Caco-2 (cell line): ENCODE measurements at regions not wholly inside any gene's neighbourhood (a gene's known extent, or its start where the extent isn't known, plus 50 kb on each side); places are given as distances from the start of the nearest gene placed in this dataset.

Source experiments
- BruUV-seq: library from RNA; stranded (reverse); fragments of 400-500 nt; replicated peaks from 2 replicates; lab custom pipeline; 2021; lab: Mats Ljungman, UMichigan
- CTCF ChIA-PET: fragments of 300-600 bp; sonication (Branson Sonifier 250); formaldehyde crosslinking; loops from one replicate; lab custom pipeline; 2022; ENCODE audit warnings: antibody characterized with exemption; lab: Charles Lee
- POLR2A ChIA-PET: fragments of 300-600 bp; sonication (Branson Sonifier 250); formaldehyde crosslinking; loops from one replicate; lab custom pipeline; 2022; ENCODE audit warnings: antibody characterized with exemption; lab: Charles Lee
- DNase-seq, 2 experiments: peaks; one replicate each; pipeline versions ENCODE4 v3.0.0 to v3.0.0-alpha.2; 2020 to 2022
- H3K27me3 ChIP-seq: replicated peaks from 2 replicates; pipeline ENCODE4 v1.6.0; 2011; ENCODE audit warnings: low read length; ENCODE audit not compliant: control insufficient read depth, insufficient read depth
- H3K36me3 ChIP-seq: 2 replicates; pipeline ENCODE4 v1.5.1; 2011; ENCODE audit warnings: low read length; ENCODE audit not compliant: control insufficient read depth, insufficient read depth
- H3K4me1 ChIP-seq: fragments of 250-450 bp; sonication (Bioruptor Pico); 2 replicates; pipeline ENCODE4 v1.5.1; 2020; ENCODE audit warnings: mild to moderate bottlenecking
- H3K4me3 ChIP-seq: 2 replicates; pipeline ENCODE4 v1.5.1; 2011; ENCODE audit warnings: low read depth, mild to moderate bottlenecking, control low read depth, low read length
- H3K9me3 ChIP-seq: fragments of 250-450 bp; sonication (Bioruptor Pico); 2 replicates; pipeline ENCODE4 v1.5.1; 2020; ENCODE audit warnings: mild to moderate bottlenecking, moderate library complexity
- H3K27ac Mint-ChIP-seq: one replicate; pipeline ENCODE4 v1.8.0; 2022; ENCODE audit warnings: mixed read lengths; ENCODE audit not compliant: unreplicated experiment
- H3K27me3 Mint-ChIP-seq: one replicate; pipeline ENCODE4 v1.8.0; 2022; ENCODE audit warnings: mixed read lengths; ENCODE audit not compliant: insufficient read depth, unreplicated experiment
- H3K36me3 Mint-ChIP-seq: one replicate; pipeline ENCODE4 v1.8.0; 2022; ENCODE audit warnings: mild to moderate bottlenecking, mixed read lengths; ENCODE audit not compliant: insufficient read depth, unreplicated experiment
- H3K4me1 Mint-ChIP-seq: one replicate; pipeline ENCODE4 v1.8.0; 2022; ENCODE audit warnings: low read depth, mixed read lengths; ENCODE audit not compliant: unreplicated experiment
- H3K4me3 Mint-ChIP-seq: one replicate; pipeline ENCODE4 v1.8.0; 2022; ENCODE audit warnings: mild to moderate bottlenecking, moderate library complexity, mixed read lengths; ENCODE audit not compliant: unreplicated experiment
- H3K9me3 Mint-ChIP-seq: one replicate; pipeline ENCODE4 v1.8.0; 2022; ENCODE audit warnings: mixed read lengths; ENCODE audit not compliant: unreplicated experiment
- intact Hi-C: fragments of 100-400 bp; cut with micrococcal nuclease; formaldehyde crosslinking; loops from one replicate; pipeline ENCODE4 v1.10.0; 2022; ENCODE audit not compliant: unreplicated experiment
- TF ChIP-seq, protein P1 (sequence below), 2 experiments: fragments of 200-600 bp in 1 of 2; IDR thresholded peaks; 1 replicate in 1 of 2; 2 replicates in 1 of 2; pipeline versions ENCODE4 v1.5.1 to v1.8.0; 2011 to 2022; ENCODE audit warnings: antibody characterized with exemption in 1 of 2, control low read depth in 1 of 2, inconsistent platforms in 1 of 2, low read depth in 1 of 2, low read length in 1 of 2, mild to moderate bottlenecking in 1 of 2, moderate library complexity in 1 of 2; ENCODE audit not compliant: insufficient read depth in 1 of 2, severe bottlenecking in 1 of 2, unreplicated experiment in 1 of 2

DNA sequence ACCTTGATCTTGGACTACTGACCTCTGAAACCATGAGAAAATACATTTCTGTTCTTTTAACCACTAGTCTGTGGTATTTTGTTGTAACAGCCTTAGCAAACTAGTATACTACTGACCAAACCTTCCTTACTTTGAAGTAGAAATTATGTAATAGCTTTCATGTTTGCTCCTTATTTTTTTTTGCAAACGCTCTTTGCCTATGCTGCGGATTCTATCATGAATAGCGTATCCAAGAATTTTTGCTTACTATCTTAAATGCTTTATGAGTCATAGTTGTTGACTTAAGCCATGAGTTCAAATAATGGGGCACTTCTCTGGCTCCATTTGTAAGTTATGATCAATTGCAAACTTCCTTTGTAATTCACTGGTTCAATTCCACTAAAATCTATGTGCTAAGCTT lies 154.8 kb upstream of the CYLC2 start:
- TF ChIP-seq, protein P1, sequence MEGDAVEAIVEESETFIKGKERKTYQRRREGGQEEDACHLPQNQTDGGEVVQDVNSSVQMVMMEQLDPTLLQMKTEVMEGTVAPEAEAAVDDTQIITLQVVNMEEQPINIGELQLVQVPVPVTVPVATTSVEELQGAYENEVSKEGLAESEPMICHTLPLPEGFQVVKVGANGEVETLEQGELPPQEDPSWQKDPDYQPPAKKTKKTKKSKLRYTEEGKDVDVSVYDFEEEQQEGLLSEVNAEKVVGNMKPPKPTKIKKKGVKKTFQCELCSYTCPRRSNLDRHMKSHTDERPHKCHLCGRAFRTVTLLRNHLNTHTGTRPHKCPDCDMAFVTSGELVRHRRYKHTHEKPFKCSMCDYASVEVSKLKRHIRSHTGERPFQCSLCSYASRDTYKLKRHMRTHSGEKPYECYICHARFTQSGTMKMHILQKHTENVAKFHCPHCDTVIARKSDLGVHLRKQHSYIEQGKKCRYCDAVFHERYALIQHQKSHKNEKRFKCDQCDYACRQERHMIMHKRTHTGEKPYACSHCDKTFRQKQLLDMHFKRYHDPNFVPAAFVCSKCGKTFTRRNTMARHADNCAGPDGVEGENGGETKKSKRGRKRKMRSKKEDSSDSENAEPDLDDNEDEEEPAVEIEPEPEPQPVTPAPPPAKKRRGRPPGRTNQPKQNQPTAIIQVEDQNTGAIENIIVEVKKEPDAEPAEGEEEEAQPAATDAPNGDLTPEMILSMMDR (IDR thresholded peaks at IDR 0.05; ENCODE audit: insufficient read depth in 1 of 2, low read depth in 1 of 2, low read length in 1 of 2, severe bottlenecking in 1 of 2, unreplicated experiment in 1 of 2) = no peak
- POLR2A ChIA-PET = no interaction called here
- no peaks in the 10 kb centered on the region for H3K27me3 ChIP-seq
- CTCF ChIA-PET = no interaction called here
- Mint-ChIP-seq H3K9me3 (peaks cover 18% of the 10 kb centered on the region), H3K4me1 (peaks cover 28% of the 10 kb centered on the region), H3K4me3 (peak overlapping the region; percentile 18), H3K36me3 (no peaks in the 10 kb centered on the region), H3K27me3 (no peaks in the 10 kb centered on the region), H3K27ac (no peak overlapping the region)
- no peak overlapping the region for H3K4me3 ChIP-seq
- no peaks in the 10 kb centered on the region for H3K9me3 ChIP-seq
- H3K4me1 ChIP-seq = peaks cover 48% of the 10 kb centered on the region
- peak in 1 of 2 experiments; percentile 34 for DNase-seq
- BruUV-seq = no TSS peak
- intact Hi-C loops = no loop called here
- no peaks in the 10 kb centered on the region for H3K36me3 ChIP-seq

DNA sequence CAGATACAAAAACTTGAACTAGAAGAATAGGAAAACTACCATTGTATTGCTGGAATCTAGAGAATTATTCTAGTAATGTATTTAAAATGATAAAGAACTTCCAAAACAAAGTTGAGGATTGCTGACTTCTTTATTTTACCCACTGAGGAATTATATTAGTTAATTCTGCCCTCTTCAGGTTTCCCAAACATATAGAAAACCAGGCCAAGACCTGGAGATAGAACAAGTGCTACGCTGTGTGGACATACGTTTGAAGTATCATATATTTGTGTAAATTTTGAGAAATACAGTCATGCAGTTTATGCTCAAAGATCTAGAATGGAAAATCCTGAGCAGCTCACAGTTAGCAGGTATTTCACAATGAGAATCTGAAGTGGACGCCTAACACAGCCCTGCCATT lies 162.3 kb upstream of the CYLC2 start:
- BruUV-seq = no TSS peak
- ChIA-PET POLR2A (no interaction called here), CTCF (no interaction called here)
- DNase-seq = no peak
- no peak overlapping the region for H3K4me3 Mint-ChIP-seq
- no peaks in the 10 kb centered on the region for H3K36me3 ChIP-seq
- H3K4me1 Mint-ChIP-seq = peaks cover 9% of the 10 kb centered on the region
- H3K36me3 Mint-ChIP-seq = no peaks in the 10 kb centered on the region
- H3K9me3 Mint-ChIP-seq = peaks cover 16% of the 10 kb centered on the region
- no peak overlapping the region for H3K27ac Mint-ChIP-seq
- H3K4me1 ChIP-seq = 0 out of 2 replicates have a peak, but pooled peaks cover 4% of the 10 kb centered on the region
- H3K27me3 ChIP-seq = no peaks in the 10 kb centered on the region
- TF ChIP-seq, protein P1 (IDR thresholded peaks at IDR 0.05; ENCODE audit: insufficient read depth in 1 of 2, low read depth in 1 of 2, low read length in 1 of 2, severe bottlenecking in 1 of 2, unreplicated experiment in 1 of 2) = no peak
- intact Hi-C loops = loop anchor here (10.0 kb wide), 1 partner anchor 858 kb away; no protein-coding TSS in a partner anchor
- H3K27me3 Mint-ChIP-seq = no peaks in the 10 kb centered on the region
- H3K9me3 ChIP-seq = no peaks in the 10 kb centered on the region
- no peak overlapping the region for H3K4me3 ChIP-seq

DNA sequence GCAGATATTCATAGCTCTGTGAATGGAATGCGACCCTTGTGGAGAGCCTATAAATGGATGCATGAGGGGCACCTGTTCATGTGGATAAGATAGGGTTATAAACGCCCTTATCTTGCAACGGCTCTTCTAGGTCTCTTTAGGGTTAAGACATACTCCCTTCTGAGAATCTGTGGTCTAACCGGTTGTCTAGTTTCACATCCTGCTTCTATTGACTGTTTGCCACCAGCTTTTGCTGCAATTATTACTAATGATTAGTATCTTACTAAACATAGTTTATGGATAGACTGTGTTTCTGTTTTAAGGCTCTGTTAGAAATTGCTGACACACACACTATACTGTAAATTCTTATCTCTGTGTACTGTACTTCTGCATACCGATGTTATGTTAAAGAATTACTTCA lies 198.9 kb upstream of the CYLC2 start:
- ChIA-PET CTCF (no interaction called here), POLR2A (no interaction called here)
- intact Hi-C loops = no loop called here
- Mint-ChIP-seq H3K27me3 (no peaks in the 10 kb centered on the region), H3K27ac (no peak overlapping the region), H3K4me3 (no peak overlapping the region), H3K4me1 (peaks cover 6% of the 10 kb centered on the region), H3K36me3 (no peaks in the 10 kb centered on the region), H3K9me3 (peaks cover 32% of the 10 kb centered on the region)
- H3K4me1 ChIP-seq = no peaks in the 10 kb centered on the region
- H3K9me3 ChIP-seq = no peaks in the 10 kb centered on the region; the same call in 1 of the 2 replicates
- TF ChIP-seq, protein P1 (IDR thresholded peaks at IDR 0.05; ENCODE audit: insufficient read depth in 1 of 2, low read depth in 1 of 2, low read length in 1 of 2, severe bottlenecking in 1 of 2, unreplicated experiment in 1 of 2) = no peak
- no peaks in the 10 kb centered on the region for H3K27me3 ChIP-seq
- no peak overlapping the region for H3K4me3 ChIP-seq
- no peak for DNase-seq
- no TSS peak for BruUV-seq
- H3K36me3 ChIP-seq = no peaks in the 10 kb centered on the region
